CD1c-positive myeloid dendritic cell (primary cell): ENCODE measurements at regions not wholly inside any gene's neighbourhood (a gene's known extent, or its start where the extent isn't known, plus 50 kb on each side); places are given as distances from the start of the nearest gene placed in this dataset.
"Not testable (repeated sequence)": the region's sequence is repeated elsewhere in the genome, so short reads cannot be mapped to it uniquely, and the experiment has no call there.

Experiments used
- DNase-seq: peaks from one replicate; pipeline ENCODE4 v3.0.0-alpha.2; 2016; ENCODE audit errors: extremely low spot score

DNA sequence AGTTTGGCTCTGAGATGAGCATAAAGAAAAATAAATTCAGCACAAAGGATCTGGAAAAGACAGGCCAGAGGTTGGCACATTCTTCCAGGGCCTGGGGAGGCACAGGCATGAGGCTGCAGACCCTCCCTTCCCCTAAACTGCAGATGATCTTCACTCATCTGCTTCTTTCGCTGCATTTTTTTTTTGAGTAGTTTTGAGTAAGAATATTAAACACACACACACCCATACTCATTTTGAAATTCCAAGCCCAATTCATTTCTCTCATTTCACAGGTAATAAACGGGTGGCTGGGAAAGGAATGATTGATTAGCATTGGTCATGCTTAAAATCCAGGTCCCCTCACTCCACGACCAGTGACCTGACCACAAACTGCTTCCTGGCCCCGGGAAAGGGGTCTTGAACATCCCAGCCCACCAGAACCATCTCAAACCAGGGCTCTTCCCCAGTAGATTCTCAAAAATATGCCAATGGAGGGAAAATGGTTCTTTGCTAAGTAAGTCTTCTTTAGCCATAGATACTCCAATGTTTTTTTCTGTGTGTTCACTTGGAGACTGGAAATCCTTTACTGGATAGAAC lies 219.6 kb downstream of the ANAPC1 start:
- DNase-seq, result no peak

DNA sequence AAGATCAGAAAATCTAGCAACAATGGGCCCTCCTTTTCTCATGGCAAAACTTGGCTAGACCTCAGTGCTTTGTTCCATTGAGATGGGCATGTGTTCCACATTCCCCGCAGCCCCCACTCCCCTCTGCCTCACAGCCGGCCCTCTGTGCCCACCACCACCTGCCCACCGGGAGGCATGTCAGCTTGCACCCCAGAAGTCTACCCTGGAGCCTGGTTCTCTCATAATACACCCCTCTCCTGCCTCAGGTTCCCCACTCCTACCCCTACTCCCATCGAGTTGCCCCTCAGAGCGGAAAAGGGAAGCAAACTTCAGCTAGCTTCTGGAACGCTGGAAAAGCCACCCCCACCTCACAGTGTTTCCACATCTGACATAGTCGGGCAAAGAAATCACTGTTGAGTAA lies 219.0 kb downstream of the ANAPC1 start:
- no peak for DNase-seq

DNA sequence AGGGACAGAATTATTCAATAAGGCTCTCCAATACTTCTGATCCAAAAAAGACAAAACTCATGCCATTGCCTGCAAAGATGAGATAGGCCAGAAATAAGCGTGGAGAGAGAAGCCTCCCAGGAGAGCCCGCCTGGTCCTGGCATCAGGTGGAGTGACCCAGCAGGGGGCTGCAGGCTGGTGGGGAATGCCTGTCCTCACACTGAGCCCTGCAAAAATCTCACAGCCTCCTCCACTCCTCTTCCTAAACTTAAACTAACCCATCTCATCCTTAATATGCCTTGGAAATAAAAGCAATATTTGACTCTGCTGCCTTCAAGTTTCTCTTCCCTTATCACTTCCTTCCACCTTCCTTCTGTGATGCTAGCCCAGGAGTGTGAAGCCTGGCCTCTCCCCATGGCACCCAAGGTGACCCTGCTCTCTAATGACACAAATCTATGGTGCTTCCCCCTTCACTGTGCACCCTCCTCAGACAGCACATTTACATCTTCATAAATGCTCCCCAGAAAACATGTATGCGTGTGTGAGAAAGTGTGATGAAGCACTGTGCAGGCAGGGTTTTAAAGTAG lies 218.4 kb downstream of the ANAPC1 start:
- no peak for DNase-seq

DNA sequence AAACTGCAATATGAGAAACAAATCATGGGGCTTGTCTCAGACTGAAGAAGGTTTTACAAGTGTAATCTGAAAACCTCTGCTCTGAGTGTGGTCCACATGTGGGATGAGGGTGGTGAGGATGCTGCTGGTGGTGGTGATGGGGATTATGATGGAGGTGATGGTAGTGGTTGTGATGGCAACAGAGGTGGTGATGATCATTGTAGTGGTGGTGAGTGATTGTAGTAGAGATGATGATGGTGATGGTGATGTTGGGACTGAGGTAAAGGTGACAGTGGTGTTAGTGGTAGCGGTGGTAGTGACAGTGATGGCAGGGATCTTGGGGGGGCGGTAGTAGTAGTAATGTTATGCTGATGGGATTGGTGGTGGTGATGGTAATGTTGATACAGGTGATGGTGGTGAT lies 217.8 kb downstream of the ANAPC1 start:
- DNase-seq, result no peak

- DNase-seq, result no peak
Measured at GRCh38 chr2:111667001-111667400, 217.0 kb downstream of the ANAPC1 start.

- DNase-seq, result peak; percentile 40
Measured at GRCh38 chr2:111667542-111668273, 216.3 kb downstream of the ANAPC1 start.

DNA sequence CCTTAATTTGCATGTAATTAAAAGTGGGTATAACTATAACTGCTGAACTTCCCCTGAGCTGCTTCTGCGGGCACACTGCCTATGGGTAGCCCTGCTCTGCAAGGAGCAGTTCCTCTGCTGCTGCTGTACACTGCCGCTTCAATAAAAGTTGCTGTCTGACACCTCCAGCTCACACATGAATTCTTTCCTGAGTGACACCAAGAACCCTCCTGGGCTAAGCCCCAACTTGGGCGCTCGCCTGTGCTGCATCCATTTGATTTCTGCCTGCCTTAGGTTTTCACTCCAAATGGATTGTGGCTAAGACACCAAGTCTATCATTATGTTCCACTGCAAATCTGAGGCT lies 215.7 kb downstream of the ANAPC1 start:
- peak; percentile 18 for DNase-seq

DNA sequence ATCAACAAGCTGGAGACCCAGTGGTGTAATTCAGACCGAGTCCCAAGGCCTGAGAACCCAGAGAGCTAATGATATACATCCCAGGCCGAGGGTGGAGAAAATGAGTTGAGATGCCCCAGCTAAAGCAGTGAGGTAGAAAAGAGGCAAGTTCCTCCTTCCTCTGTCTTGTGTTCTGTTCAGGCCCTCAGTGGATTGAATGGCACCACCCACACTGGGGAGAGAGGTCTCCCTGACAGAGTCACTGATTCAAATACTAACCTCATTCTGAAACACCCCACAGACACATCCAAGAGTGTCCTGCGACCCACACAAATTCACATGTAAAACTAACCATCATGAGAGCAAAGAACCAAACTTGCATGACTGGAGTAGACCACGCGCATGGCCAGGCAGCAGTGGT lies 215.3 kb downstream of the ANAPC1 start:
- peak; percentile 42 for DNase-seq

- DNase-seq, result no peak
Measured at GRCh38 chr2:111669928-111670695, 213.9 kb downstream of the ANAPC1 start.

GRCh38 chr2:111670776-111671175 lies 213.2 kb downstream of the ANAPC1 start:
- no peak for DNase-seq

- peak; percentile 89 for DNase-seq
Measured at GRCh38 chr2:111671426-111672150, 212.4 kb downstream of the ANAPC1 start.

- DNase-seq, result not testable (repeated sequence)
Measured at GRCh38 chr2:111672641-111673040, 211.4 kb downstream of the ANAPC1 start.

DNA sequence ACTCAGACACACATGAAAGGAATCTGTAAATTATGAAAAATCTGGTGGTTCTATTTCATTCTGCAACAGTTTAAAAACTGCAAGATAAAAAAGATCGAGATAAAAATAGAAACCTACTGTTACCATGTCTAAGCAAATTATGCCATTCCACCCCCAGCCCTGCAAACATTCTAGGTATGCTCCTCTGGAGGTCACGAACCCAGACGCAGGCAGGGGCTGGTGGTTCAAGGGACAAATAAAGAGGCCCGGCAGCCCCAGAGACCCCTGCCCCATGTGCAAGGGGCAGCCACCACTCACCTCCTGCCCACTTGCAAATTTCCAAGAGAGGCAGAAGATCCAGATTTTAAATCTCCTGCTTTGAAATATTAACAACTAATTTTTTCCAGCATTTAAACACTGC lies 210.5 kb downstream of the ANAPC1 start:
- no peak for DNase-seq

GRCh38 chr2:111675419-111676194 lies 208.4 kb downstream of the ANAPC1 start:
- peak; percentile 47 for DNase-seq

GRCh38 chr2:111676291-111676822 lies 207.6 kb downstream of the ANAPC1 start:
- no peak for DNase-seq

- no peak for DNase-seq
Measured at GRCh38 chr2:111678161-111678560, 205.8 kb downstream of the ANAPC1 start.

- no peak for DNase-seq
Measured at GRCh38 chr2:111678651-111679050, 205.3 kb downstream of the ANAPC1 start.

DNA sequence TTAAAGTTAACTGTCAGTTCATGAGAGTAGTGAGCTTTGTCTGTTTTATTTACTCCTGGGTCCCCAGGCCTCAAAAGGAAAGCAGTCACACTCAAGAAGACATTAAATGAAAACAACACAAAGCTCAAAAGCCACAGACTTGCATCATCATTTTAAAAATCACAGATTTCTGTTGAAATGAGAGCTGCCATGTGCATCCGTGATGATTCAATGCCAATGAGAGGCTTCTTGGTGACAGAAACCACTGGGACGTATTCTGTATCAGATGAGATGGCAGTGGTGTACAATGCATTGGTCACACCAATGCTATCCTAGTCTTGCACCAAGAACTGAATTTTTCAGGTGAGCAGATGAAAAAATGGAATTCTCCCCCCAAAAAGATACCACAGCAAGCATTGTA lies 204.8 kb downstream of the ANAPC1 start:
- peak; percentile 43 for DNase-seq

DNA sequence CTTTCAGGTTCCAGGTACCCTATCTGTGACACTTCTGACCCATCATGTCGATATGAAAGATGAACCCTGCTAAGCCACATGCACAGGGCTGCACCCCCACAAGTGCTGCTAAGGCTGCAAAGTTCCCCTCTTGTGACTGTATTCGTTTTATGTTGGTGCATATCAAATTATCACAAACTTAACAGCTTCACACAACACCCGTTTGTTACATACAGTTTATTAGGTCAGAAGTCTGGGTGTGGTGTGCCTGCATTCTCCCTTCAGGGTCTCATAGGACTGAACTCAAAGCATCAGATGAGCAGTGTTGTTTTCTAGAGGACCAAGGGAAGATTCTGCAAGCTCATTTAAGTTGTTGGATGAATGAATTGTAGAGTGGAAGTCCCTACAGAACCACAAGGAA lies 199.4 kb downstream of the ANAPC1 start:
- no peak for DNase-seq

DNA sequence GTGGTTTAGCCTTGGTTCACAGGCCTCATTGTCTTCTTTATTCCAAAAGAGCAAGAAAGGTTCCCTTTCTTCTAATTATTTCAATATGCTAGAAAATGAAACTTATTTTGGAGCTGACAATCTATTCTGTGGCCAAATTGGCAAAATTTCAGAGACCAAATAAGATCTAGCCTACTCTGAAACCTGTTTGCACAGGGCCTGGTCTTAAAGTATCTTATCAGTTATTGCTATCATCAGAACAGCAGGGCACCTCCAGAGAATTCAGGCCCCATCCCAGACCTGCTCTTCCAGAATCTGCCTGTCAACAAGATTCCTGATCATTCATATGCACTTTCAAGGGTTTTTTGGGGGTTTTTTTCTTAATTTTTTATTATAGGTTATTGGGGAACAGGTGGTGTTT lies 198.7 kb downstream of the ANAPC1 start:
- DNase-seq, result no peak

GRCh38 chr2:111686994-111687393 lies 197.0 kb downstream of the ANAPC1 start:
- no peak for DNase-seq
